ENCODE measurements at regions not wholly inside any gene's neighbourhood (a gene's known extent, or its start where the extent isn't known, plus 50 kb on each side); places are given as distances from the start of the nearest gene placed in this dataset.

- H3K27me3 ChIP-seq (ENCODE audit: insufficient read depth): no peaks in the 10 kb centered on the region
- H3F3A ChIP-seq (replicated peaks; ENCODE audit: low read depth): no peaks in the 10 kb centered on the region
- Mint-ChIP-seq H3K27ac (no peak overlapping the region), H3K27me3 (ENCODE audit: insufficient read depth, low read depth, poor library complexity) (peaks cover 10% of the 10 kb centered on the region), H3K36me3 (ENCODE audit: low read depth) (no peaks in the 10 kb centered on the region; the same call in 2 of the 3 replicates), H3K9me3 (no peaks in the 10 kb centered on the region), H3K4me3 (no peak overlapping the region), H3K4me1 (peaks cover 35% of the 10 kb centered on the region)
- no peaks in the 10 kb centered on the region for H3K36me3 ChIP-seq (ENCODE audit: insufficient read depth)
- no peaks in the 10 kb centered on the region for H3K9me2 ChIP-seq (ENCODE audit: insufficient read depth)
- no peak overlapping the region for H3K27ac ChIP-seq (ENCODE audit: low read depth)
- no peaks in the 10 kb centered on the region for H4K20me1 ChIP-seq (replicated peaks; ENCODE audit: insufficient read depth)
- DNase-seq (ENCODE audit: low spot score): no peak
- no peak overlapping the region for H3K4me2 ChIP-seq
- no peak overlapping the region for H2AFZ ChIP-seq
- H3K4me1 ChIP-seq (ENCODE audit: insufficient read depth): peaks cover 8% of the 10 kb centered on the region
- no peak for TF ChIP-seq EZH2 (IDR thresholded peaks at IDR 0.05; ENCODE audit: low read depth, unreplicated experiment)
- no peak for TF ChIP-seq ZNF114 (CRISPR knock-in tag; IDR thresholded peaks at IDR 0.05)
- TF ChIP-seq, protein P1, sequence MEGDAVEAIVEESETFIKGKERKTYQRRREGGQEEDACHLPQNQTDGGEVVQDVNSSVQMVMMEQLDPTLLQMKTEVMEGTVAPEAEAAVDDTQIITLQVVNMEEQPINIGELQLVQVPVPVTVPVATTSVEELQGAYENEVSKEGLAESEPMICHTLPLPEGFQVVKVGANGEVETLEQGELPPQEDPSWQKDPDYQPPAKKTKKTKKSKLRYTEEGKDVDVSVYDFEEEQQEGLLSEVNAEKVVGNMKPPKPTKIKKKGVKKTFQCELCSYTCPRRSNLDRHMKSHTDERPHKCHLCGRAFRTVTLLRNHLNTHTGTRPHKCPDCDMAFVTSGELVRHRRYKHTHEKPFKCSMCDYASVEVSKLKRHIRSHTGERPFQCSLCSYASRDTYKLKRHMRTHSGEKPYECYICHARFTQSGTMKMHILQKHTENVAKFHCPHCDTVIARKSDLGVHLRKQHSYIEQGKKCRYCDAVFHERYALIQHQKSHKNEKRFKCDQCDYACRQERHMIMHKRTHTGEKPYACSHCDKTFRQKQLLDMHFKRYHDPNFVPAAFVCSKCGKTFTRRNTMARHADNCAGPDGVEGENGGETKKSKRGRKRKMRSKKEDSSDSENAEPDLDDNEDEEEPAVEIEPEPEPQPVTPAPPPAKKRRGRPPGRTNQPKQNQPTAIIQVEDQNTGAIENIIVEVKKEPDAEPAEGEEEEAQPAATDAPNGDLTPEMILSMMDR (conservative IDR thresholded peaks at IDR 0.05; ENCODE audit: low read depth in 2 of 2): no peak
- no peak for TF ChIP-seq REST (IDR thresholded peaks at IDR 0.05; ENCODE audit: unreplicated experiment)
- no peak for TF ChIP-seq ZNF331 (CRISPR knock-in tag; IDR thresholded peaks at IDR 0.05; ENCODE audit: low read depth)
- no peak for TF ChIP-seq NANOG (IDR thresholded peaks at IDR 0.05; ENCODE audit: borderline replicate concordance)
- TF ChIP-seq EZH2phosphoT487 (IDR thresholded peaks at IDR 0.05; ENCODE audit: unreplicated experiment): no peak
- TF ChIP-seq POLR2AphosphoS5 (IDR thresholded peaks at IDR 0.05; ENCODE audit: low read depth): no peak
- no peak for TF ChIP-seq STAT1 (IDR thresholded peaks at IDR 0.05; ENCODE audit: unreplicated experiment)
- no peak for TF ChIP-seq ETS1 (IDR thresholded peaks at IDR 0.05)
- no peak for TF ChIP-seq JUNB (IDR thresholded peaks at IDR 0.05; ENCODE audit: unreplicated experiment)
- no peak for TF ChIP-seq ZNF462 (CRISPR knock-in tag; IDR thresholded peaks at IDR 0.05)
- TF ChIP-seq CREB1 (CRISPR knock-in tag; IDR thresholded peaks at IDR 0.05; ENCODE audit: low read depth): no peak
- no peak for ATAC-seq
- H3K79me2 ChIP-seq (replicated peaks; ENCODE audit: insufficient read depth): no peaks in the 10 kb centered on the region
- H3K4me3 ChIP-seq: no peak overlapping the region
Observed at GRCh38 chr10:110395350-110396283, 90.9 kb upstream of the SMNDC1 start.

Data from GM23338 (cell line).